Neural cell (in vitro differentiated cells): ENCODE measurements at regions not wholly inside any gene's neighbourhood (a gene's known extent, or its start where the extent isn't known, plus 50 kb on each side); places are given as distances from the start of the nearest gene placed in this dataset.
"Not testable (repeated sequence)": the region's sequence is repeated elsewhere in the genome, so short reads cannot be mapped to it uniquely, and the experiment has no call there.

Experiments
- H2AFZ ChIP-seq: fragments of 200-600, 300-800 bp; sonication (generic), shearing (Covaris generic); 2 replicates; pipeline ENCODE4 v1.6.0; 2014; ENCODE audit warnings: low read depth, mild to moderate bottlenecking, antibody characterized with exemption, low read length, moderate library complexity
- H3F3A ChIP-seq: fragments of 200-600 bp; shearing (Covaris generic); 2 replicates; pipeline ENCODE4 v1.6.1; 2016; ENCODE audit warnings: mild to moderate bottlenecking, moderate library complexity, mixed read lengths, antibody characterized with exemption, low read length; ENCODE audit not compliant: insufficient read depth, poor library complexity, severe bottlenecking
- H3K27ac ChIP-seq: fragments of 200-600, 300-800 bp; sonication (generic), shearing (Covaris generic); 2 replicates; pipeline ENCODE4 v1.5.1; 2014; ENCODE audit warnings: mild to moderate bottlenecking, low read length, moderate library complexity
- H3K27me3 ChIP-seq: fragments of 300-800, 200-600 bp; sonication (generic), shearing (Covaris generic); 2 replicates; pipeline ENCODE4 v1.6.0; 2014; ENCODE audit warnings: mild to moderate bottlenecking, low read depth, low read length, moderate library complexity; ENCODE audit not compliant: insufficient read depth
- H3K36me3 ChIP-seq: fragments of 300-800, 200-600 bp; sonication (generic), shearing (Covaris generic); 2 replicates; pipeline ENCODE4 v1.5.1; 2014; ENCODE audit warnings: mild to moderate bottlenecking, antibody characterized with exemption, low read length, moderate library complexity; ENCODE audit not compliant: insufficient read depth
- H3K4me2 ChIP-seq: fragments of 300-800, 200-600 bp; sonication (generic), shearing (Covaris generic); 2 replicates; pipeline ENCODE4 v1.6.0; 2014; ENCODE audit warnings: mild to moderate bottlenecking, low read length
- H3K4me3 ChIP-seq: fragments of 300-800, 200-600 bp; sonication (generic), shearing (Covaris generic); 2 replicates; pipeline ENCODE4 v1.5.1; 2014; ENCODE audit warnings: mild to moderate bottlenecking, low read length, moderate library complexity
- H3K79me2 ChIP-seq: fragments of 200-600 bp; shearing (Covaris generic); replicated peaks from 2 replicates; pipeline ENCODE4 v1.6.0; 2014; ENCODE audit warnings: mild to moderate bottlenecking, low read length, moderate library complexity; ENCODE audit not compliant: insufficient read depth
- H3K9ac ChIP-seq: fragments of 300-800, 200-600 bp; sonication (generic), shearing (Covaris generic); 2 replicates; pipeline ENCODE4 v1.6.1; 2016; ENCODE audit warnings: mild to moderate bottlenecking, low read length, mixed read lengths
- H3K9me2 ChIP-seq: fragments of 200-600 bp; shearing (Covaris generic); 2 replicates; pipeline ENCODE4 v1.6.1; 2016; ENCODE audit warnings: mild to moderate bottlenecking, low read length, mixed read lengths; ENCODE audit not compliant: insufficient read depth
- H3K9me3 ChIP-seq: fragments of 200-600, 300-800 bp; sonication (generic), shearing (Covaris generic); 2 replicates; pipeline ENCODE4 v1.6.1; 2016; ENCODE audit warnings: mild to moderate bottlenecking, mixed run types, low read length, moderate library complexity, mixed read lengths
- H4K20me1 ChIP-seq: fragments of 200-600 bp; shearing (Covaris generic); 2 replicates; pipeline ENCODE4 v1.6.1; 2016; ENCODE audit warnings: mild to moderate bottlenecking, mixed run types; ENCODE audit not compliant: insufficient read depth
- CTCF ChIP-seq: fragments of 450-650 bp; IDR thresholded peaks from 2 replicates; pipeline ENCODE4 v1.5.1; 2014; ENCODE audit warnings: antibody characterized with exemption, mild to moderate bottlenecking, moderate library complexity; ENCODE audit not compliant: poor library complexity, severe bottlenecking
- EP300 ChIP-seq: fragments of 450-650 bp; conservative IDR thresholded peaks from 2 replicates; pipeline ENCODE4 v1.6.1; 2014; ENCODE audit warnings: antibody characterized with exemption, mild to moderate bottlenecking, moderate library complexity; ENCODE audit not compliant: poor library complexity, severe bottlenecking
- EZH2 ChIP-seq: fragments of 200-600, 300-800 bp; shearing (Covaris generic), sonication (generic); IDR thresholded peaks from 2 replicates; pipeline ENCODE4 v1.6.1; 2014; ENCODE audit warnings: antibody characterized with exemption, low read length, borderline replicate concordance, mild to moderate bottlenecking; ENCODE audit not compliant: insufficient read depth, poor library complexity, severe bottlenecking
- MXI1 ChIP-seq: fragments of 450-650 bp; conservative IDR thresholded peaks from 2 replicates; pipeline ENCODE4 v1.6.1; 2014; ENCODE audit warnings: antibody characterized with exemption, mild to moderate bottlenecking; ENCODE audit not compliant: poor library complexity, severe bottlenecking
- POLR2AphosphoS5 ChIP-seq: IDR thresholded peaks from 2 replicates; pipeline ENCODE4 v1.6.1; 2012
- RAD21 ChIP-seq: fragments of 450-650 bp; conservative IDR thresholded peaks from 2 replicates; pipeline ENCODE4 v1.6.1; 2014; ENCODE audit warnings: antibody characterized with exemption, mild to moderate bottlenecking, moderate library complexity
- REST ChIP-seq: IDR thresholded peaks from 2 replicates; pipeline ENCODE4 v1.6.1; 2012; ENCODE audit warnings: borderline replicate concordance
- SMC3 ChIP-seq: fragments of 450-650 bp; conservative IDR thresholded peaks from 2 replicates; pipeline ENCODE4 v1.6.1; 2014; ENCODE audit warnings: antibody characterized with exemption, mild to moderate bottlenecking, moderate library complexity; ENCODE audit not compliant: poor library complexity
- TAF1 ChIP-seq: IDR thresholded peaks from 2 replicates; pipeline ENCODE4 v1.6.1; 2012; ENCODE audit warnings: low read depth

- Histone ChIP-seq H3K36me3 (no peaks in the 10 kb centered on the region), H3K9me3 (no peaks in the 10 kb centered on the region), H2AFZ (no peak overlapping the region), H3K9ac (no peak overlapping the region), H3K27ac (no peak overlapping the region), H3K79me2 (no peaks in the 10 kb centered on the region), H3K4me2 (no peak overlapping the region), H3K9me2 (no peaks in the 10 kb centered on the region), H4K20me1 (no peaks in the 10 kb centered on the region), H3F3A (no peaks in the 10 kb centered on the region), H3K4me3 (no peak overlapping the region), H3K27me3 (no peaks in the 10 kb centered on the region)
- TF ChIP-seq EP300 (no peak), TAF1 (no peak), POLR2AphosphoS5 (no peak), MXI1 (no peak), REST (no peak), CTCF (no peak), SMC3 (no peak), EZH2 (no peak), RAD21 (no peak)
Measured at GRCh38 chrX:37921758-37922157, 74.4 kb upstream of the DYNLT3 start.

- TF ChIP-seq REST (no peak), EZH2 (no peak), CTCF (no peak), MXI1 (no peak), EP300 (no peak), SMC3 (no peak), POLR2AphosphoS5 (no peak), TAF1 (no peak), RAD21 (no peak)
- Histone ChIP-seq H3K36me3 (no peaks in the 10 kb centered on the region), H3K9ac (no peak overlapping the region), H3K9me2 (no peaks in the 10 kb centered on the region), H3K27ac (no peak overlapping the region), H3K4me2 (no peak overlapping the region), H3K9me3 (no peaks in the 10 kb centered on the region), H3K27me3 (no peaks in the 10 kb centered on the region), H2AFZ (no peak overlapping the region), H3K4me3 (no peak overlapping the region), H3K79me2 (no peaks in the 10 kb centered on the region), H4K20me1 (no peaks in the 10 kb centered on the region), H3F3A (no peaks in the 10 kb centered on the region)
Measured at GRCh38 chrX:37922928-37923327, 75.6 kb upstream of the DYNLT3 start.

- H4K20me1 ChIP-seq, H3K36me3 ChIP-seq, H3K27me3 ChIP-seq, H3K9ac ChIP-seq, H3K4me2 ChIP-seq, H3K9me2 ChIP-seq, H3K27ac ChIP-seq, H3F3A ChIP-seq, H3K79me2 ChIP-seq, H2AFZ ChIP-seq, H3K4me3 ChIP-seq, H3K9me3 ChIP-seq: not testable (repeated sequence)
Measured at GRCh38 chrX:37925761-37926160, 78.4 kb upstream of the DYNLT3 start.
